HG03354 (cell line): ENCODE measurements at regions not wholly inside any gene's neighbourhood (a gene's known extent, or its start where the extent isn't known, plus 50 kb on each side); places are given as distances from the start of the nearest gene placed in this dataset.
"Not testable (repeated sequence)": the region's sequence is repeated elsewhere in the genome, so short reads cannot be mapped to it uniquely, and the experiment has no call there.

Experiments
- ATAC-seq: cut with Tn5 transposase; IDR thresholded peaks from one replicate; pipeline ENCODE4 v1.9.1; 2021; ENCODE audit warnings: mild to moderate bottlenecking; ENCODE audit not compliant: unreplicated experiment, poor library complexity, severe bottlenecking

DNA sequence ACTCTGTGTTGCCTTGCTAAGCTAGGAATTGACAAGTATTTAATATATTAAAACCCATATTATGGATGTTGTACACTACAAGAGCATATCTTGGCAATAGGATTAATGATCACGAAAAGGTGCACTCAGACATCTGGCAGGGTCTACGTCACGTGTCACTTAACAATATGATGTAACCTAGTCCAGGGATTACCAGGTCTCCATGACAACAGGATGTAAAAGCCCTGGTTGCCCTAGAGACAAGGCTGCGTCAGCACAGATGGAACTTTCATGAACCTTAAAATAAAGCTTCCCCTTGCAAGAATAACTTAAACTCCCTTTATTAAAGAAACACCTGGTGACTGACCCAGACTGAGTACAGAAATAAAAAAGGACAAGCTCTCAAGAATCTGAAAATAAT, 717.8 kb downstream of the CDH18 start:
- ATAC-seq = no peak

DNA sequence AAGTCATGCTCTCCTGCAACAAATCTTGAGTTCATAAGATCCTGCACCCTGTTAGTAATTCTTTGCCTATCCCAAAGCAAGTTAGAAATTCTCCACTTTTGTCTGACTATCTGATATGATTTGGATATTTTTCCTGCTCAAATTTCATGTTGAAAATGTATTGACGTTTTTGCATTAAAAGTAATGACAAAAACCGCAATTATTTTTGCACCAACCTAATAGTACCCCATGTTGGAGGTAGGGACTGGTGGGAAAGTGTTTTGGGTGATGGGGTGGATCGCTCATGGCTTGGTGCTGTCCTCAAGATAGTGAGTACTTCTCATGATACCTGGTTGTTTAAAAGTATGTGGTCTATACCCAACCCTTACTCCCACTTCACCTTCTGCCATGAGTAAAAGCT, 713.4 kb downstream of the CDH18 start:
- ATAC-seq = no peak

DNA sequence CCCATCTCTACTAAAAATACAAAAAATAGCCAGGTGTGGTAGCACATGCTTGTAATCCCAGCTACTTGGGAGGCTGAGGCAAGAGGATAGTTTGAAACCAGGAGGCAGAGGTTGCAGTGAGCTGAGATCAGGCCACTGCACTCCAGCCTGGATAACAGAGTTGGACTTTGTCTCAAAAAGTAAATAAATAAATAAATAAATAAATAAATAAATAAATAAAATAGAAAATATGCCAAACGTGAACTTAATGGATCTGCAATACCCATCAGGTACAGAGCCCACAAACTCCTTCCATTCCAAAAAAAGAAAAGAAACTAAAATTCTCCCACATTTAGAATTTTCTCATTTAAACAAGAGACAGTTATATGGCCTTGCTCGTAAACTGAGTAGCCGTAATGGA, 702.7 kb downstream of the CDH18 start:
- no peak for ATAC-seq

DNA sequence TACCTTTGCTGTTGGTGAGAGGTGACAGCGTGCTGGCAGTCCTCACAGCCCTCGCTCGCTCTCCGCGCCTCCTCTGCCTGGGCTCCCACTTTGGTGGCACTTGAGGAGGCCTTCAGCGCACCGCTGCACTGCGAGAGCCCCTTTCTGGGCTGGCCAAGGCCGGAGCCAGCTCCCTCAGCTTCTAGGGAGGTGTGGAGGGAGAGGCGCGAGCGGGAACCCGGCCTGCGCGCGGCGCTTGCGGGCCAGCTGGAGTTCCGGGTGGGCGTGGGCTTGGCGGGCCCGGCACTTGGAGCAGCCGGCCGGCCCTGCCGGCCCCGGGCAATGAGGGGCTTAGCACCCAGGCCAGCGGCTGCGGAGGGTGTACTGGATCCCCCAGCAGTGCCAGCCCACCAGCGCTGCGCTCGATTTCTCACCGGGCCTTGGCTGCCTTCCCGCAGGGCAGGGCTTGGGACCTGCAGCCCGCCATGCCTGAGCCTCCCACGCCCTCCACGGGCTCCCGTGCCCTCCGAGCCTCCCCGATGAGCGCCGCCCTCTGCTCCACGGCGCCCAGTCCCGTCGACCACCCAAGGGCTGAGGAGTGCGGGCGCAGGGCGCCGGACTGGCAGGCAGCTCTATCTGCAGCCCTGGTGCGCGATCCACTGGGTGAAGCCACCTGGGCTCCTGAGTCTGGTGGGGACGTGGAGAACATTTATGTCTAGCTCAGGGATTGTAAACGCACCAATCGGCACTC, 700.3 kb downstream of the CDH18 start:
- ATAC-seq = not testable (repeated sequence)

DNA sequence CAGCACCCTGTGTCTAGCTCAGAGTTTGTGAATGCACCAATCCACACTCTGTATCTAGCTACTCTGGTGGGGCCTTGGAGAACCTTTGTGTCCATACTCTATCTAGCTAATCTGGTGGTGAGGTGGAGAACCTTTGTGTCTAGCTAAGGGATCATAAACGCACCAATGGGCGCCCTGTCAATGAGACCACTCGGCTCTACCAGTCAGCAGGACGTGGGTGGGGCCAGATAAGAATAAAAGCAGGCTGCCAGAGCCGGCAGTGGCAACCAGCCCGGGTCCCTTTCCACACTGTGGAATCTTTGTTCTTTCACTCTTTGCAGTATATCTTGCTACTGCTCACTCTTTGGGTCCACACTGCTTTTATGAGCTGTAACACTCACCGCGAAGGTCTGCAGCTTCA, 699.7 kb downstream of the CDH18 start:
- ATAC-seq = not testable (repeated sequence)

DNA sequence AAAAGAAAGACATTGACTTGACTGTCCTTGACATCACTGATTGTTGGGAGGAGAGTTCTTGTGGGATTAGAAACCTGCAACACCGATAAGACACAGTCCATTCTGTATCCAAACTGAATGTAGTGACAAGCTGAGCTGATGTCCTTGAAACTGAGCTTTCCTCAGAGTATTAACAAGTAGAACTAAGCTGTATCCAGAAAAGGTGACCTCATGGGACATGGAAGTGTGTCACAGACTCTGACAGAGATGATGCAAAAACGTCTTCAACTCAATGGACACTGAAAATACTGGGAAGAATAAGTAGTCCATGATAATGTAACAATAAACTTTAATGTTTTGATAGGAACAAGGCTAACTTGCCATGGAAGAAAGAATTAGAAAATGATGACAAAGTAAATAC, 690.1 kb downstream of the CDH18 start:
- ATAC-seq = no peak

DNA sequence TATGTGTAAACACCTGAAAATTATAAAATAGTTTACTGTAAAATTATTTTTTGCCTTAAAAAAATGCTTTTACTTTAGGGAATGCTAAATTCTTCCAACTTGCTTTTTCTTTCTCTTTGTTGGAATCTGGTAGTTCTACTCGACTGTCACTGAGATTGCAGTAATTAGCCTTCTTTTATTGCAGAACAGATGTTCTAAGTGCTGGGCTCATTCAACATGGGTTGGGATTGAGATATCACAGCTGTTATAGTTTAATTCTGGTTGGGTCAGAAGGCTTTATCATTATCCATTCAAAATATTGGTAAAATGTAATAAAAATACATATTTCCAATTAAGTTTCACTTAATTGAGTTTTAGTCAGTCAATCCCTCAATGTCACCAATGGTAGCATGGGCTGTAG, 686.7 kb downstream of the CDH18 start:
- ATAC-seq = no peak

DNA sequence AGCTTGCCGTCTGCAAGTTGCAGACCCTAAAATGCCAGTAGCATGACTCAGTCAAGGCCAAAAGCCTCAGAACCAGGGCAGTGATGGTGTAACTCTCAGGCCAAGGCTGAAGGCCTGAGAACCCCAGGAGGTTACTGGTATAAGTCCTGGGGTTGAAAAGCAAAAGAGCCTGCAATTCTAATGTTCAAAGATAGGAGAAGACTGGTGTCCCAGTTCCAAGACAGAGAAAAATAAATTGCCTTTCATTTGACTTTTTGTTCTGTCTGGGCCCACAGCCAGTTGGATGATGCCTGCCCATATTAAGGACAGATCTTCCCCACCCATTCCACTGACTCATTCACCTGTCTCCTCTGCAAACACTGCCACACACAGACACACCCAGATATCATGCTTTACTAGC, 673.2 kb downstream of the CDH18 start:
- no peak for ATAC-seq

DNA sequence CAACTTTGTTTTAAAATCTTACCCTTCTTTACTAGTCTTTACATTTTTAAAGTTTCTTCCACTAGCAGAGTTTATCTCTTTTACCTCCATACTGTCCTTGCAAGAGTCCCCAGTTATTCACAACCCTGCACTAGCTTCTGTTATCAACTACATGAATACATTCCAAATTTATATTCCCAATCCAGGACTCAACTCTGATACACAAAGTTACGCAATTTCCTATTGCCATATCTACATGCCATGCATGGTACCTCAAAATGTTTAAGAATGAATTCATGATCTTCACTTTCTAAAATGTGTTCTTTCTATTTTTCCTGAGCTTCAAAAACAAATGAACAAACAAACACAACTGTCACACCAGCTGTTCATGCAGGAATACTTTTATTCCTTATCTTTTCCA, 668.7 kb downstream of the CDH18 start:
- no peak for ATAC-seq

DNA sequence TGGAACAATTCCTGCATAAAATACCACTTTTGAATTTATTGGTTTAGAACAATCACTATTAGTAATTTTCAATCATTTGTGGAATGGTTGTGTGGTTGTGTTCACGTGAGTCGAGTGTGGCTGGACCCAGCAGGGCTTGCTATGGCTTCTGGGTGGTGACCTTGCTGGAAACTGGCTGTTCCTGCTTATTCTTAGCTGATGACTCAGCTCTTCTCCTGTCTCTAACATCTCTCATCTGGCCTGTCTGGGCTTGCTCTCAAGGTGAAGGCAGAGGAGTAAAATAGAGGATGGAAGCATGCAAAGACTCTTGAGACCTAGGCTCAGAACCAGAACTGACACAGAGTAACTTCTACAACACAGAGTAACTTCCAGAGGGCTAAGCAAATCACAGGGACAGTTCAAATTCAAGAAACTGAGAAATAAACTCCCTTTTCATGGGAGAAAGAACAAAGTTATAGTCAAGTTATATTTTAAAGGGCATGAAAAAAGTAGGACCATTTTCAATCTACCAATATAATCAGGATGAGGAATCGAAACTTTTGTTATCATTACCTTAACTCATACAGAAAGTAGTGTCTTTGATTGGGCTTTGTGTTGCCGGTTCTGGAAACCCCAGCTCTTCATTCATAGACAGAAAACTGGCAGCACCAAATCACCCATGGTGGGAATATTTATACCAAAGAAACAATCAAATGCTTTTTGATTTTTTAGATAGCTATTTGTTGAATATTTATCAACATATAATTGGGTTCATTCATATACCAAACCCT, 665.1 kb downstream of the CDH18 start:
- ATAC-seq = no peak

DNA sequence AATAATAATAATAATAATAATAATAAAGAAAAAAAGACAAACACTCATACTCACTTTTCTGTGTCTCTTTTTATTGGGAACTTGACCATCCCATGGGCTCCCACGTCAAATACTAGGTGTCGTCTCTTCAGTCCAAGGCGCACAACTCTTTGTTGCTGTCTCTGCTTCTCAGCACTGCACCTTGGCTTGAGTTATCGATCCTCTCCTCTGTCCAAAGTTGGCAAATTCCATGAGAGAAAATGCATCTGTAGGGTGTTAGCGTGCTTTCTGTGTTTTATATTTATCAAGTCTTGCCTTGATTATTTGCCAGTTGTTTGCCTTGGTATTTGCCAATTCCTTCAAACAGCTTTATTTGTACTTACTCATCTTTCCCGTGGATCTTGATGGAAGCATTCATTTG, 653.7 kb downstream of the CDH18 start:
- ATAC-seq = no peak

DNA sequence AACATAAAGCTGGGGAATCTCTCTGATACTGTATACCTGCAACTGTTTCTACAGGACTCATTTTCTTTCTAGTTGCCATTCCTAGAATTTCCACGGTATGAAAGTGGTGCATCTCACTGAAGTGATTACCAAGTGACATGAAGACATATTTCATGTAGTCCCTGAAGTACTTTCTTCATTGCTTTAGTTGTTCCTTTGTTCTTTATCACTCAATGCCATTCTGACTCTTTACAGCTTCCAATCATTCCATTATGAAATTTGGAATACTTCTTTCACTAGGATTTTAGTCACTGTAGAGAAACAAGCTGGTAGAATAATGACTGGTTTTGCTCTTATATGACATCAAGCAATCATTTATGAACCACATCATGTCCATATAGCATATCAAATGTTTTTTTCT, 645.1 kb downstream of the CDH18 start:
- no peak for ATAC-seq

DNA sequence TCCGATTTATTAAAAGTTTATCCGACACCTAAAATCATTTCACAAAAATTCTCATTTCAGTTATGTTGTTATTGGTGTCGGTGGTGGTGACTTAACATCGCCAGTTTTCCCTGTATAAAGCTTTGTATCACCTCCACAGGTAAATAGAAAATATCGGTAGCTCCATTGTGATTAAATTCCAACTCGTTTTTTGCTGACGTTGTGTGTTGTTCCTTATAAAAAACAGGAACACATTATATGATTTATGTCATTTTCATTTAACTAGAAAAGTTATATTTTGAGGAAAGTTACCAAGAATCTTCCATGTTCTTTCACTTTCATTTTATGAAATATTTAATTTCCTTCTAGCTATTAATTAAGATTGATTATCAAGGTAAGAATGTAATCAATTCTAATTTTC, 635.9 kb downstream of the CDH18 start:
- ATAC-seq = no peak

DNA sequence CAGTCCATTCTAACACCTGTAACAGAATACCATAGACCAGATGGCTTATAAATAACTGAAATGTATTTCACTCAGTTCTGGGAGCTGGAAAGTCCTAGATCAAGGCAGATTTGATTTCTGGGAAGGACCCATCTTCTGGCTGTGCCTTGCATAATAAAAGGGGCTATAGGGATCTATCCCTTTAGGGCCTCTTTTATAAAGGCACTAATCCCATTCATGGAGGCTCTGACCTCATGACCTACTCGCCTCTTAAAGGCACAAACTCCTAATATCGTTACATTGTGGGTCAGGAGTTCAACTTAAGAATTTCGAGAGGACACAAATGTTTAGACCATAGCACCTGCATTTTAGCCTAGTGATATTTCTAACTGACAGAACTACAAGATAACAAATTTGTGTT, 619.0 kb downstream of the CDH18 start:
- no peak for ATAC-seq

DNA sequence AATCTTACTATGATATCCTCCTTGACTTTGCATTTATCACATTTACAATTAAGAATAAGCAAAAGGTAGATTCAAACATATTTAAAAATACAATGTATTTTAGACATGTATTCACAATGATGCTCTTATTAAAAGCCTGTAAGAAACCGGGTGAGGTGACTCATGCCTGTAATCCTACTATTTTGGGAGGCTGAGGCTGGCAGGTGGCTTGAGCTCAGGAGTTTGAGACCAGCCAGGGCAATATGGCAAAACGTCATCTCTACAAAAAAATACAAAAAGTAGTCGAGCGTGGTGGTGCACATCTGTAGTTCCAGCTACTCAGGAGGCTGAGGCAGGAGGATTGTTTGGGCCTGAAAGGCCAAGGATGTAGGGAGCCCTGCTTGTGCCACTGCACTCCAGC, 618.4 kb downstream of the CDH18 start:
- no peak for ATAC-seq

DNA sequence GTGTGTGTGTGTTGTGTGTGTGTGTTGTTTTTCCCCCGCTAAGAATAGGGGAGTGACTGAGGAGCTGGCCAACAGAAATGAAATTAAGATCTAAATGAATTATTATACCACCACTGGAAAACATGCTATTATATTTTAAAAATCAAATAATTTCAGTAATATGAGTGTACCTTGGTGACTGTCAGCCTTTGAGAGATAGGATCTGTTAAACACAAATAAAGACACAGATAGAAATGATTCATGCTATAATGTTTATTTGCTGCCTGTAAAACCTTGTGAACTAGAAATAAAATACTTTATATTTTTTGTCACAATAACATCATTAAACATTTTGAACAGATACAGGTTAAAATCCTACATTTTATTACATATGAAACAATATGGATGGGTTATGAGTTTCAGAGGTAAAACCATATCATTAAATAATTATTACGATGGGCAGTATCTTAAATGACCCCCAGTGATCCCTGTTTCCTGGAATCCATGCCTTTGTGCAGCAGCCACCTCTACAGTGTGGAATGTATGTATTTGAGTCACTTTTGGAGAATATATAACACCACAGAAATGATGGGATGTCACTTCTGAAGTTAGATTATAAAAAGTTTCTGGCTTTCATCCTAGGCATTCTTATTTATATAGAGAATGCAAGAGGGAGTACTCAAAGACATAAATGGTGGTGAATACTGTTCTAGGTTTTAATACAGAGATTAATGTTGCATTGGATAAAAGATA, 617.2 kb downstream of the CDH18 start:
- no peak for ATAC-seq

DNA sequence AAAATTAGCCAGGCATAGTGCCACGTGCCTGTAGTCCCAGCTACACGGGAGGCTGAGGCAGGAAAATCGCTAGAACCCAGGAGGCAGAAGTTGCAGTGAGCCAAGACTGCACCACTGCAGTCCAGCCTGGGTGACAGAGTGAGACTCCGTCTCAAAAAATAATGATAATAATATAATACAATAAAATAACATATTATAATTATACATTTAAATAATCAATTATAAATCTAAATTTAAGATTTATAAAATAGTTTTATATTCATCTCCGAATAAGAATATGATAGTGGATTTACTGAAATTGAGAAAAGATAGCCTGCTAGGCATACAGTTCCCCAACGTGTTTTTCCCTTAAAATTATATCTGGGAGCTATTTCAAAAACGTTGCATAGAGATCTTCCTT, 599.6 kb downstream of the CDH18 start:
- no peak for ATAC-seq

DNA sequence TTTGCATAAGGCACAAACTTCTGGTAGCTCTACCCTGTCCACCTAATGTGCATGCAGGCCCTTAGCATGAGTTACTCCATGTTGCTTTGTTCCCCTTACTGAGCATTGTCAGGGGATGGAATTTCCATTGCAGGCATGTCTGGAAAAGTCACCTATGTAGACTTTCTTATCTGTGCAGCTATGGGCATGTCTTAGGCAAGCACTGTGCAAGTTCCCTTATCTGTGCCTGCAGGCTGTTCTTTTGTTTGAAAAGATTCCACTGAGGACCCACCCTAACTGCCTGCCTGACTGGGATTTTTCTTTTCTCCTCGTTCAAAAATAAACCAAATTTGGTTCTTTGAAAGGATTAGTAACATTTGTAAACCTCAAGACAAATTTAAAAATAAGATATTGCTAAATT, 587.0 kb downstream of the CDH18 start:
- ATAC-seq = no peak

DNA sequence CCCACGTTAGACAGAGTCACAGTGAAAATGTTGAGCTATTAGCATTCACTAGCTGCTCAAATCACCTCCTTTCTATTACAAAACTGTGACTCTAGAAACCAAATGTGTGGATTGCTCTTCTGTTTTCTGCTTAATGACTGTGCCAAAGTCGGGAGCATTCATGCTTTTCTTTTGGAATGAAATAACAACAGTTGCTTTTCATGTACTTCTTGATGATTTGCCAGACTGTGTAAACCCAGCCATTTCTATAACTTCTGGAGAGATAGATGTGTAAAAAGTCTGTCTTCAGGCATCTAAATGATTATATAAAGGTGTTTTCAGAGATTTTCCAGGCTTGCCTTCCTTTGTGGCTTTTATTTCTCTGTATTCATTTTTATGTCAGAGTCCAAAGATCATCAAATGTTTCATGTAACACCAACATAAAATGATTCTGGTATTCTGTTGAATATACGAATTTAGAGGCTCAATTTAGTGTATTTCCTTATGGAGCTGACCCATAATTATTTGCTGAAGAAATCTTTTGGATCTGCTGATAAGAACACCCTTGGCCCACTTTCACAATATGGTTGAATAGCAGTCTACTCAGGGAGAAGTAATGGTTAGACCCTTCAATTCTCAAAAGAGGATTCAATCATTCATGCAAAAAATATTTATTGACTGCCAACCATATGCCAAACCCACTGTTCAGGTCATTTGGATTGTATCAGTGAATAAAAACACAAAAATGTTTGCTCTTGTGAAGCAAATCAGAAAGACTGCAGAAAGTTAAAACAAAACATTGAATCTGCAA, 581.2 kb downstream of the CDH18 start:
- no peak for ATAC-seq

DNA sequence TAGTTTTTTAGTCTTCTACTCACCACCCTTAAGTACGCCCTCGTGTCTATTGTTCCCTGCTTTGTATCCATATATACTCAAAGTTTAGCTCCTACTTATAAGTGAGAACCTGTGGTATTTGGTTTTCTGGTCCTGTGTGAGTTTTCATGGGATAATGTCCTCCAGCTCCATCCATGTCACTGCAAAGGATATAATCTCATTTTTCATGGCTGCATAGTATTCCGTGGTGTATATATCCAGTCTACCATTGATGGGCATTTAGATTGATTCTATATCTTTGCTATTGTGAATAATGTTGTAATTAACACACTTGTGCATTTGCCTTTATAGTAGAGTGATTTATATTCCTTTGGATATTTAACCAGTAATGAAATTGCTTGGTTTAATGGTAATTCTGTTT, 579.9 kb downstream of the CDH18 start:
- no peak for ATAC-seq
